K562 (cell line): ENCODE measurements at regions not wholly inside any gene's neighbourhood (a gene's known extent, or its start where the extent isn't known, plus 50 kb on each side); places are given as distances from the start of the nearest gene placed in this dataset.

Experiments
- ATAC-seq: fragments of 200-7000 bp; cut with Tn5 transposase; 3 replicates; pipeline ENCODE4 v1.9.1; 2020; ENCODE audit warnings: moderate library complexity
- BruUV-seq: library from RNA; stranded (reverse); fragments of 400-500 nt; replicated peaks from 2 replicates; lab custom pipeline; 2021; lab: Mats Ljungman, UMichigan
- CTCF ChIA-PET: fragments of 300-600 bp; formaldehyde crosslinking; extraction: SDS; loops from one replicate; lab custom pipeline; 2021; ENCODE audit warnings: low intra/inter-chr PET ratio; lab: Yijun Ruan, JAX
- POLR2A ChIA-PET: fragments of 300-600, 350-650 bp; sonication (Branson Sonifier 250); formaldehyde crosslinking; extraction: SDS; loops from one replicate; lab custom pipeline; 2021; ENCODE audit warnings: antibody characterized with exemption, inconsistent platforms; lab: Yijun Ruan, JAX
- DNase-seq, 4 experiments: peaks; one replicate each; pipeline versions ENCODE4 v3.0.0 to v3.0.0-alpha.2; 2011 to 2018; ENCODE audit warnings: low spot score in 3 of 4, mixed read lengths in 3 of 4; ENCODE audit errors: extremely low read depth in 1 of 4
- FAIRE-seq: peaks from 2 replicates; lab custom pipeline; 2011; peaks lifted over from hg19 to GRCh38; lab: Jason Lieb, UNC
- H2AFZ ChIP-seq: 2 replicates; pipeline ENCODE4 v1.6.0; 2011; ENCODE audit warnings: low read depth, low read length, control low read depth, inconsistent platforms
- H3K27ac ChIP-seq: fragments of 200-600 bp; 3 replicates; pipeline ENCODE4 v1.8.0; 2011; ENCODE audit warnings: low read depth, mild to moderate bottlenecking, control low read depth, inconsistent platforms, low read length, moderate library complexity, mixed read lengths; ENCODE audit errors: extremely low read depth
- H3K27me3 ChIP-seq, 2 experiments: fragments of 300-600 bp in 1 of 2; 2 replicates in 1 of 2; 3 replicates in 1 of 2; pipeline versions ENCODE4 v1.6.0 to v1.8.0; 2011; ENCODE audit warnings: inconsistent platforms in 2 of 2, low read length in 2 of 2, mild to moderate bottlenecking in 1 of 2, mixed read lengths in 1 of 2, moderate library complexity in 1 of 2; ENCODE audit not compliant: control insufficient read depth in 2 of 2, insufficient read depth in 2 of 2
- H3K36me3 ChIP-seq: fragments of 300-600 bp; 3 replicates; pipeline ENCODE4 v1.8.0; 2011; ENCODE audit warnings: mild to moderate bottlenecking, low read length, inconsistent platforms; ENCODE audit not compliant: control insufficient read depth, insufficient read depth
- H3K4me1 ChIP-seq, 2 experiments: fragments of 200-600 bp in 1 of 2; replicated peaks in 1 of 2; 2 replicates in 1 of 2; 3 replicates in 1 of 2; pipeline versions ENCODE4 v1.5.1 to v1.8.0; 2011; ENCODE audit warnings: inconsistent platforms in 2 of 2, low read length in 2 of 2, mild to moderate bottlenecking in 1 of 2, mixed read lengths in 1 of 2, moderate library complexity in 1 of 2; ENCODE audit not compliant: control insufficient read depth in 2 of 2, insufficient read depth in 2 of 2
- H3K4me2 ChIP-seq: 2 replicates; pipeline ENCODE4 v1.6.1; 2011; ENCODE audit warnings: low read length, control low read depth, inconsistent platforms, mixed read lengths; ENCODE audit not compliant: insufficient read depth
- H3K4me3 ChIP-seq: fragments of 200-600 bp; sonication (generic), shearing (Covaris generic); 2 replicates; pipeline ENCODE4 v1.5.1; 2016; ENCODE audit warnings: control low read depth, inconsistent platforms
- H3K79me2 ChIP-seq: fragments of 200-600 bp; 3 replicates; pipeline ENCODE4 v1.8.0; 2011; ENCODE audit warnings: low read length, inconsistent platforms; ENCODE audit not compliant: control insufficient read depth, insufficient read depth
- H3K9ac ChIP-seq, 2 experiments: 2 replicates each; pipeline versions ENCODE4 v1.6.0 to v1.6.1; 2011; ENCODE audit warnings: low read depth in 2 of 2, low read length in 2 of 2, control low read depth in 1 of 2, inconsistent platforms in 1 of 2, mild to moderate bottlenecking in 1 of 2, mixed read lengths in 1 of 2; ENCODE audit not compliant: insufficient read depth in 1 of 2
- H3K9me1 ChIP-seq: one replicate; pipeline ENCODE4 v1.6.0; 2011; ENCODE audit warnings: inconsistent platforms, mild to moderate bottlenecking, low read length, moderate library complexity; ENCODE audit not compliant: control insufficient read depth, insufficient read depth
- H3K9me3 ChIP-seq: replicated peaks from 2 replicates; pipeline ENCODE4 v1.5.1; 2011; ENCODE audit warnings: low read depth, low read length, inconsistent platforms; ENCODE audit not compliant: control insufficient read depth, insufficient read depth
- H4K20me1 ChIP-seq: replicated peaks from 2 replicates; pipeline ENCODE4 v1.6.1; 2011; ENCODE audit warnings: low read length, inconsistent platforms, mixed read lengths; ENCODE audit not compliant: control insufficient read depth, insufficient read depth
- BRD9 ChIP-seq: fragments of 450-650 bp; IDR thresholded peaks from 2 replicates; pipeline ENCODE4 v1.6.1; 2018; ENCODE audit warnings: low read depth; ENCODE audit not compliant: partially characterized antibody
- CHAMP1 ChIP-seq: fragments of 450-650 bp; IDR thresholded peaks from 2 replicates; pipeline ENCODE4 v1.6.1; 2016; ENCODE audit warnings: mild to moderate bottlenecking
- GABPB1 ChIP-seq: sonication (generic); formaldehyde crosslinking; IDR thresholded peaks from 2 replicates; pipeline ENCODE4 v1.8.0; 2022; ENCODE audit warnings: mild to moderate bottlenecking, missing genetic modification reagents
- GTF3C2 ChIP-seq: IDR thresholded peaks from 3 replicates; pipeline ENCODE4 v1.6.1; 2011; ENCODE audit warnings: borderline replicate concordance, mild to moderate bottlenecking, moderate library complexity; ENCODE audit not compliant: insufficient read length; ENCODE audit errors: extremely low read depth
- HIVEP1 ChIP-seq: fragments of 250-450 bp; sonication (Bioruptor Pico); IDR thresholded peaks from 2 replicates; pipeline ENCODE4 v1.4.0; 2020; ENCODE audit warnings: mild to moderate bottlenecking
- NR0B1 ChIP-seq: fragments of 450-650 bp; IDR thresholded peaks from one replicate; pipeline ENCODE4 v1.6.1; 2018; ENCODE audit warnings: mild to moderate bottlenecking, moderate library complexity; ENCODE audit not compliant: partially characterized antibody
- ZNF316 ChIP-seq: fragments of 450-650 bp; IDR thresholded peaks from 2 replicates; pipeline ENCODE4 v1.6.1; 2016
- ZNF512 ChIP-seq: IDR thresholded peaks from 2 replicates; pipeline ENCODE4 v1.6.1; 2016; ENCODE audit warnings: missing genetic modification characterization, missing compliant biosample characterization
- WGBS: fragments of 100-300 bp; shearing (Covaris generic); methylation state at CpG from one replicate; pipeline ENCODE4 v1.1.6; 2016; ENCODE audit warnings: low coverage, mixed read lengths; ENCODE audit not compliant: insufficient coverage; ENCODE audit errors: missing lambda C conversion rate; 5-methylcytosine and 5-hydroxymethylcytosine counted together
- in situ Hi-C: fragments of 300-500 bp; cut with MboI; formaldehyde crosslinking; loops from 4 replicates; pipeline ENCODE4 v1.15.0; 2018; ENCODE audit warnings: inconsistent platforms, mixed read lengths
- intact Hi-C: fragments of 100-400 bp; cut with micrococcal nuclease; formaldehyde crosslinking; loops from 2 replicates; pipeline ENCODE4 v1.14.2; 2022

- no peak for ATAC-seq
- H4K20me1 ChIP-seq = no peaks in the 10 kb centered on the region
- H3K9me3 ChIP-seq = no peaks in the 10 kb centered on the region; the same call in none of the 2 replicates
- H3K9me1 ChIP-seq = no peaks in the 10 kb centered on the region
- H3K9ac ChIP-seq = no peak overlapping the region
- no peak for DNase-seq
- H3K36me3 ChIP-seq = no peaks in the 10 kb centered on the region
- no peaks in the 10 kb centered on the region for H3K27me3 ChIP-seq
- H3K4me2 ChIP-seq = no peak overlapping the region
- H3K4me3 ChIP-seq = no peak overlapping the region
- no peak for TF ChIP-seq GTF3C2
- no peak overlapping the region for H3K27ac ChIP-seq
- ChIA-PET CTCF (no interaction called here), POLR2A (interaction anchor here (0.6 kb wide), 1 partner anchor 46 kb away, joined by 3 read pairs; no protein-coding TSS in a partner anchor)
- intact Hi-C loops (no loop called here), in situ Hi-C loops (no loop called here)
- no peaks in the 10 kb centered on the region for H3K4me1 ChIP-seq
- no peak overlapping the region for H2AFZ ChIP-seq
- H3K79me2 ChIP-seq = no peaks in the 10 kb centered on the region
- FAIRE-seq = no peak
- no TSS peak for BruUV-seq
Observed at GRCh38 chr15:87263296-87263695, 993.2 kb downstream of the NTRK3 start.

GRCh38 chr15:87245592-87245991 is 1010.9 kb downstream of the NTRK3 start:
- Histone ChIP-seq H3K27ac (no peak overlapping the region), H3K9me3 (no peaks in the 10 kb centered on the region; the same call in 1 of the 2 replicates), H3K9me1 (no peaks in the 10 kb centered on the region), H3K4me2 (no peak overlapping the region), H2AFZ (no peak overlapping the region), H3K27me3 (no peaks in the 10 kb centered on the region), H3K79me2 (no peaks in the 10 kb centered on the region), H3K9ac (no peak overlapping the region), H3K4me3 (no peak overlapping the region), H4K20me1 (no peaks in the 10 kb centered on the region), H3K36me3 (no peaks in the 10 kb centered on the region), H3K4me1 (no peaks in the 10 kb centered on the region)
- ChIA-PET POLR2A (no interaction called here), CTCF (no interaction called here)
- ATAC-seq = no peak
- WGBS = 10% methylated on average over 5 of the region's 5 CpGs
- in situ Hi-C loops (no loop called here), intact Hi-C loops (no loop called here)
- FAIRE-seq = no peak
- BruUV-seq = no TSS peak
- DNase-seq = no peak
- TF ChIP-seq BRD9 = no peak
- no peak for TF ChIP-seq GABPB1 (CRISPR knock-in tag)
- no peak for TF ChIP-seq NR0B1
- no peak for TF ChIP-seq ZNF512 (tag)
- no peak for TF ChIP-seq ZNF316
- TF ChIP-seq CHAMP1 = no peak
- TF ChIP-seq HIVEP1 (CRISPR knock-in tag) = no peak
